CD4-positive, alpha-beta T cell treated with Interleukin-17A for 4 hours (primary cell): ENCODE measurements at regions not wholly inside any gene's neighbourhood (a gene's known extent, or its start where the extent isn't known, plus 50 kb on each side); places are given as distances from the start of the nearest gene placed in this dataset.

Experiments used
- DNase-seq: peaks from one replicate; pipeline ENCODE4 v3.0.0-alpha.2; 2020; ENCODE audit warnings: mixed read lengths

DNA sequence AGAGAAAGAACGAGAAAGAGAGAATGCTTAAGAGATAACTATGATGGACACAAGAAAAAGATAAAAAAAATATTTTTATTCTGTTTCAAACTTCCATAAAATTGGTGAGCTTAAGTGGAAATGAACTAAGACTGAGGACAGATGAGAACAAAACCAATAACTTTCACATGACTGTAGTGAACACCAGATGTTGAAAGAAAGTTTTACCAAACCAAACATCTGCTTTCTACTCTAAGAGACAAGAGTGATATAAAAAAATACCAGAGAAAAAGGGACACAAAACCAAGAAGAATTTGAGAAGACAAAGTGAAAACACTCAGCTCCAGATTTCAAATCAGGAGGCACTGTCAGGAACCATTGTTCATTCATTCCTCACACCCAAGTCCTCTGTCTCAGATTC is 147.9 kb downstream of the IMPG2 start:
- DNase-seq: no peak

GRCh38 chr3:101171681-101172191 is 148.6 kb downstream of the IMPG2 start:
- DNase-seq: no peak

DNA sequence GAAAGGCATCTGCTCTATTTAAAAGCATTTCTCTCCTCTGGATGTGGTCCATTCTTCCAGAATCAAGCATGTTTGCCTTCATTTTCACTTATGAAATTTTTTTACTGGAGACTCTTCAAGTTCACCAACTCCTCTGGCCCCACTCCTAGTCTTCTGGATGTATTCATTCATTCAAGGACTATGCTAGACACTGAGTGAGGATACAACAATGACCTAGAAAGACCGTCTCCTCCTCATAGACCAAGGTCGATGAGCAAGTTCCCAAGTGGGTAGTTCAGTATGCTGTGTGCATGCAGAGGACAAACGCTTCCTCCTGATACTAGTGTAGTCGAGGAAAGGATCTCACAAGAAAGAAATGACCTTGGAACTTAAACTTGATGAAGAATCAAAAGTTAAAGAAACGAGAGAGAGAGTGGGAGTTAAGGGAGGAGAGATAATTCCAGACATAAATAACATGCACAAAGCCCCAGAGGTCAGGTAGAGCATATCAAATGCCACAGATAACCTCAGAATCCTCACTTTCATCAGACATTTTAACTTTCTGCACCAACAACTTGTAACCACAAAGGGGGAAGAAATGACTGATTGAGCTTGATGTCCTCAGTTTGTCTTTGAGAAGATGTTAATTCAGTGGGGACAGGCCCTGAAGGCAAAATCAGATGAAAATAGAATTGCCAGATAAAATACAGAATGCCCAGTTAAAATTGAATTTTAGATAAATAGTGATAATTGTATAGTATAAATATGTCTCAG is 149.4 kb downstream of the IMPG2 start:
- no peak for DNase-seq

GRCh38 chr3:101170062-101170771 is 150.2 kb downstream of the IMPG2 start:
- no peak for DNase-seq

GRCh38 chr3:101169516-101169915 is 150.9 kb downstream of the IMPG2 start:
- DNase-seq: no peak

GRCh38 chr3:101167376-101167775 is 153.0 kb downstream of the IMPG2 start:
- DNase-seq: no peak

DNA sequence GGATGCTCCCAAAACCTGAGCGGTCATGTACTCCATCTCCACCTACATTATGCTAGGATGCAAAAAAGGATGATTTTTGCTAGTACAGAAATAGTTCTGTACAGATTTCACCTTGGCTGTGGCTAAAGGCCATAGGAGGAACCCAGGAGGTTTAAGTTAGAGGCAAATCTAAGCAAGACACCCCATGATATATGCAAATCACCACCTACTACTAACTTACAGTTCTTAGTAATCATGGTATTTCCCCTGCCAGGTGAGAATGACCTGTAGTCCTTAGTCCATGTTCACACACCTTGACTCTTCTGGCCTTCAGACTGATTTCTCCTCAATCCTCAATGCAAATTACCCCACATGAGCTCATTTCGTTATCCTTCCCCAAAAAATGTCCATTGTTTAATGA is 154.2 kb downstream of the IMPG2 start:
- DNase-seq: no peak

DNA sequence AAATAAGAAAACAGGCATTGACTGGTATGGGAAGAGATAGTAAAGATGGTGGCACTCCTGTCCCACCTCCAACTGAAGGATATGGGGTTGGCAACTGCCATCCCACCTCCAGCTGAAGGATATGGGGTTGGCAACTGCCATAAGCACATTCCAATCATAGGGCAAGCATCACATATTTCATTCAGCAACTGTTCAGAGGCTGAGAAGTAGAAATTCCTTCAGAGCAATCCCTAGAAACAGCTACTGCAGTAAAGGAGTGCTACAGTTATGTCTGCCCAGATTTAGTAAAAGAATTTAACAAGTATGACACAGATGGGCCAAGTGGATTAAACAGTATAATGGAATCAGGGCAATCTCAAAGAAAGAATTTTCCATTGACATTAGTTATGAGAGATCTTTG is 156.8 kb downstream of the IMPG2 start:
- DNase-seq: no peak

DNA sequence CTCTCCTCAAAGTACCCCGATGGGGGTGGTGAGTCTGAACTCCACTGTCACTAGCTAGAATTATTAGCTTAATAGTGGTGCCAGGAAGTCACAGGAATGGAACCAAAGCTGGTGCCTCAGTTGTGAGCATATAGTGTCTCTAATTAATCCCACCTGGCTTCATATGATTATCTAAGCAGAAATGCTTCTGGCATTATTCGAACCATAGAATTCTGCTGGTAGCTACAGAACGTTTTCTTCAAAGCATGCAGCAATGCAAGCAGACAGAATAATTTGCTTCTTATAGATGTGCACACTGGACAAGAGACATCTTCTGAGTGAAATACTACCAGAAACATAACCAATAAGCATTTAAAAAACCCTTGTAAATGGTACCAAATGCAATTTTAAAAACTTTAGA is 160.9 kb downstream of the IMPG2 start:
- DNase-seq: no peak

GRCh38 chr3:101158374-101158773 is 162.0 kb downstream of the IMPG2 start:
- DNase-seq: no peak

- no peak for DNase-seq
These were observed 163.5 kb downstream of the IMPG2 start for GRCh38 chr3:101156787-101157345.

DNA sequence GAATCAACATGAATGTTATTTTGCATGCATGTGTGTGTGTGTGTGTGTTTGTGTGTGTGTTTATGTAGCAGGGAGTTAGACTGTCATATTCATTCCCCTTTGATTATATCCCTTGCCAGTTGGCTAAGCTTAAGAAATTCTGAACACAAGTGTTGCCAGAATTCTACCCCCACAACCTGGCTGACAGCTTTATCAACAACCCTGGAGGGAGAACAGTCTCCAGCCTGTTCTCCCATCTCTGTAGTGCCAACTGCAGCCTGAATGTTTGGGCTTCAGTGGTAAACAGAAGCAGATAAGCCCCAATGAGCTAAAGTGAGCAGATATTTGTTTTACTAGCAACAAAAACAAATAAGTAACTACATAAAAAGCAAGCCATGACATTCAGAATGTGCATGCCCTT is 162.6 kb upstream of the ABI3BP start:
- no peak for DNase-seq

DNA sequence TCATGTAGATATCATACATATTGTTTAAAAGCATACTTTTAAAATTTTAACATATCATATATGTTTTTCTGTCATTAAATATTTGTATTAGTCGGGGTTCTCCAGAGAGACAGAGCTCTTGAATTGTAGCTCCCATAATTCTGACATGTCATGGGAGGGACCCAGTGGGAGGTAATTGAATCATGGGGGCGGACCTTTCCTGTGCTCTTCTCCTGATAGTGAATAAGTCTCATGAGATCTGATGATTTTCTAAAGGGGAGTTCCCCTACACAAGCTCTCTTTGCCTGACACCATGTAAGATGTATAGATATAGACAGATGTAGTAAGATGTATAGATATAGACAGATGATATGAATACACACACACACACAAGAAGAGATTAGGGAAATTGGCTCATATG is 161.2 kb upstream of the ABI3BP start:
- no peak for DNase-seq

GRCh38 chr3:101151286-101151913 is 158.2 kb upstream of the ABI3BP start:
- no peak for DNase-seq

- DNase-seq: no peak
These were observed 157.3 kb upstream of the ABI3BP start for GRCh38 chr3:101150504-101150903.

- no peak for DNase-seq
These were observed 156.5 kb upstream of the ABI3BP start for GRCh38 chr3:101149707-101150106.

GRCh38 chr3:101149251-101149650 is 156.0 kb upstream of the ABI3BP start:
- no peak for DNase-seq

DNA sequence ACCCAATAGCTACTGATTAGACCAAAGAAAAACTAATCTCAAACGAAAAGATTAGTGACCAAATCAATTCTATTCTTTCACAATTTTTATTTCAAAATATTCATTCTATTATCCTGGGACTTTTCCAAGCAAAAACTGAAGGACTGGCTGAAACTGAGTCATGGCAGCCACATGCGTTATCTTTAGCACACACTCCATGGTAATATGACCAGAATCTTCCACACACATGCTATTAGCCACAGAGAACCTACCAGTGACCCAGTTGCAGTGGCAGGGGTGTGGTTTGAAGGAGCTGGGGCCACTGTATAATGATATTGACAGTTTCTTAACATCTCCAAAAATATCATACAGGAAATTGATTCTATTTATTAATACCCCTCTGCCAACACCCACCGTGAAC is 154.8 kb upstream of the ABI3BP start:
- DNase-seq: no peak

DNA sequence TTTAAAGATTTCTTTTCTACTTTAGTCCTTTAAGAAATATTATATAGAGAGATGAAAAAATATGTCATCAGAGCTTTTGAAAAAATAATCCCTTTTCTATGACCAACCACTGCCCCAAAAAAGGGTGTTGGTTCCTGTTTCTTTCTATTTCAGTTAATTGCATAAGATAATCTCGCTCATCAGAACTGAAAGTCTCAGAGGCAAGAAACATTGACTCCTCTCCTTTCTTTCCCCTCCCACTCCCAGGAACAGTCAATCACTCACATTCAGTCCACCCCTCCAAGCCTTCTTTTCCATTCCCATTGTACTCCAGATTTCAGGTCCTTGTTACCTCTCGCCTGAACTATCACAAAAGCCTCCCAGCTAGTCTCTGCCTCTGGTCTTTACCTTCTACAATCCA is 153.7 kb upstream of the ABI3BP start:
- DNase-seq: no peak

DNA sequence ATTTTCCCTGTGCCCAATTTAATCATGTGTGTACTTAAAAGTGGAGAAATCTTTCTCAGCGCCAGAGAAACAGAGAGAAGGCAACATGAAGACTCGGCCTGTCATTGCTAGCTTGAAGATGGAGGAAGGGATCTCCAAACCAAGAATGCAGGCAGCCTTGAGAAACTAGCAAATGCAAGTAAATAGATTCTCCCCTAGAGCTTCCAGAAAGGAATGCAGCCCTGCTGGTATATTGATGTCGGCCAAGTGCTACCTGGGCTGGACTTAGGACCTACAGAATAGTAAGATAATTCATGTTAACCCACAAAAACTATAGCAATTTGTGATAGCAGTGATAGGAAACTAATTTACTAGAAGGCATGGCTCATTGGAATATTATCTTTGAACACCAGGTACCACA is 150.9 kb upstream of the ABI3BP start:
- no peak for DNase-seq

GRCh38 chr3:101143012-101143411 is 149.8 kb upstream of the ABI3BP start:
- no peak for DNase-seq

DNA sequence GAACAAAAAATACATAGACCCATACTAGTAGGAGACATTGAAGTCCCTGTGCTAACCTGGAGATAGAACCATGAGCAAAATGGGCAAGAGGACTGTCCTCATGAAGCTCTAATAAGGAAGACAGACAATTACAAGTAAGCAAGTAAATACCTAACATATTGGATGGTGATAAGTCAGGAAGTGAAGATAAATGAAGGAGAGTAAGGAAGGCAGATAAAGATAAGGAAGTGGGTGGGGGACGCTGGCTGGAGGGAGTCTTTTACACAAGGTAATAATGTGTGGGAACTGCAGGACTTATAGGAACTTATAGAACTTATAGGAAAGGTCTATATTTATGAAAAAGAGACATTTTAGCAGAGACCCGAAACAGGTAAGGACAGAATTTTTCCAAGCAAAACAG is 148.9 kb upstream of the ABI3BP start:
- no peak for DNase-seq

- DNase-seq: no peak
These were observed 147.9 kb upstream of the ABI3BP start for GRCh38 chr3:101141135-101141534.

DNA sequence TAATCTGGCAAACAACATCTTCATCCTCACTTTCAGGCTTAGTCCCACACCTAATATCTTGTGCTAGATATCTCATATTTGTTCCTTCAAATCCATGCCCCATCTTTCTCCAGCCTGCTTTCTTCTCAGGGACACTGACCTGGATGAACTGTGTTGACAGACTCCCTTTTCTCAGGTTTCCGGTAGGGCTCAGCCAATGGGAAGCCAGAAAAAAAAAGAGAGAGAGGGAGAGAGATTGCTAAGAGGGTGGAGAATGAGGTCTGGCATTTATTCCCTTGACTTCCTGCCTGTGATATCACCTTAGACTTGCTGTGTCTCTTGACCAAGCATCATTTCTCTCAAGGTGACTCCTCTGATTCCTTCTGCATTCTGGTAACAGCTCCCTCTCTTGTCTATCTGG is 145.6 kb upstream of the ABI3BP start:
- no peak for DNase-seq
